ENCODE measurements at regions not wholly inside any gene's neighbourhood (a gene's known extent, or its start where the extent isn't known, plus 50 kb on each side); places are given as distances from the start of the nearest gene placed in this dataset.

DNA sequence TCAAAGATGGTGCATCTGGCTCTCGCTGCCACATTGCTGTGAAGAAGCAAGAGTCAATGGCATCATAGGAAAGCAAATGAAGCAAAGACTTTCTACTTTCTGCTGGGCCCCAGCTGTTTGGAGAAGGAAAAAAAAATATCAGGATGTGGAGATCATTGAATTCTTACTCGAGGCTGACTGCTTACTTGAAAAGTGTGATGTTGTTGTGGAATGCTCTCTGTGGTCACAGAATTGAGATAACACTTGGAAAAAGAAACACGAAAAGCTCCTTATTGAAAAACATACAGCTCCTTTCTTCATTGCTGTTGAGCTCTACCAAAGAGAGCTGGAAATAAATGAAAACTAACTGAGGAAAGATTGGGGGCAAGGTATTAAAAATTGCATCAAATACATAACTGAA, 157.4 kb upstream of the TBX20 start:
- H3K4me3 ChIP-seq (replicated peaks; ENCODE audit: low read depth, low read length), result no peak overlapping the region
- no peak for TF ChIP-seq CTCF (IDR thresholded peaks at IDR 0.05; ENCODE audit: low read length, missing control alignments)
- peak; percentile 36 for DNase-seq (ENCODE audit: low read depth)

GRCh38 chr7:35405461-35405860, 151.6 kb upstream of the TBX20 start:
- DNase-seq (ENCODE audit: low read depth), result peak; percentile 10
- H3K4me3 ChIP-seq (replicated peaks; ENCODE audit: low read depth, low read length), result no peak overlapping the region
- TF ChIP-seq CTCF (IDR thresholded peaks at IDR 0.05; ENCODE audit: low read length, missing control alignments), result no peak

- no peak overlapping the region for H3K4me3 ChIP-seq (replicated peaks; ENCODE audit: low read depth, low read length)
- DNase-seq (ENCODE audit: low read depth), result no peak
- no peak for TF ChIP-seq CTCF (IDR thresholded peaks at IDR 0.05; ENCODE audit: low read length, missing control alignments)
These were observed 147.4 kb upstream of the TBX20 start for GRCh38 chr7:35401217-35401879.

DNA sequence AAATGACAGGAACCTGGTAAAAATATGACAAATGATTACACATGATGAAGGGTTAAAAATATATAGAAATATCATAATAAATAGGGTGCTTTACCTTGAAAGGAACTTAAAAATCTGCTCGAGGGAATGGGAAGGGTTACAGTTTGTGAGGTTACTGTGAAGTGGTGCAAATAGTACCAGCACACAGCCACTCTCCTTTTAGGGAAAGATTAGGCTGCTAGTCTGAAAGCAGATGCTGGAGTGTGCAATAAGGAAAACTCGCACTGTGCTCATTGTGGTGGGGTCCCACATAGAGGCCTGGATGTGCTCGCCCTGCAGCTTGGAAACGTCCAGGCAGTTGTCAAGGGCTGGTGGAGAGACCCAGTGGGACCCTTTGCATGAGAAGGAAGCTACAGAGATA, 145.9 kb upstream of the TBX20 start:
- DNase-seq (ENCODE audit: low read depth), result no peak
- no peak for TF ChIP-seq CTCF (IDR thresholded peaks at IDR 0.05; ENCODE audit: low read length, missing control alignments)
- no peak overlapping the region for H3K4me3 ChIP-seq (replicated peaks; ENCODE audit: low read depth, low read length)

DNA sequence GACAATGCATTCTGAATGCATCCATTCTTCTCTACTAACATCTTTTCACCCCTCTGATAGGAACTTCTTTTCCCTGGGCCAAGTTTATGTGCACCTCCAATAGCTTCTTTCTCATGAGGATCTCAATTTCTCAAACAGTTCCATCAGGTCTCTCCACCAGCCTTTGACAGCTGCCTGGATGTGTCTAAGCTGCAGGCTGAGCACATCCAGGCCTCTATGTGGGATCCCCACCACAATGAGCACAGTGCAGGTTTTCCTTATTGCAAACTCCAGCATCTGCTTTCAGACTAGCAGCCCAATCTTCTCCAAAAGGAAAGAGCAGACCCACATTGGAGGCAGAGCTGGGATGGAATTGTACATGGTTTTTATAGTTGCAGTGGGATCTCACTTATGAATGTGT, 145.3 kb upstream of the TBX20 start:
- no peak for TF ChIP-seq CTCF (IDR thresholded peaks at IDR 0.05; ENCODE audit: low read length, missing control alignments)
- H3K4me3 ChIP-seq (replicated peaks; ENCODE audit: low read depth, low read length), result no peak overlapping the region
- no peak for DNase-seq (ENCODE audit: low read depth)

DNA sequence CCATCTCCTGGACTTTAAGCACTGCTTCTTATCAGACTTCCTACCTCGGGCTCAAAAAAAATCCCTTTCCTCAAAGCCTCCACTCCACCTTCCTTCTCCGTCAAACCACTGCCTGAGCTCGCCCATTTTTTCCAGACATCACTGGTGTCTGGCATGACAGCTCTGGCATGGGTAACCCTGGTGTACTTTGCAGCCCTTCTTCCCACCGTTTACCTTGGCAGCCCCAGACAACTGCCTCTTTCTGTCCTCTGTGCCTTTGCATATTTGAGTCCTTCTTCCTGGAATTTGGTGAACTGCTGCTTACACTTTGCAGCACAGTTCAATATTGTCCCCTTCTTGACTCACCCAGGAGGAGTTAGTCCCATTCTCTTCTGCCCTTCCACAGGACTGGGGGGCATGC, 144.6 kb upstream of the TBX20 start:
- no peak for DNase-seq (ENCODE audit: low read depth)
- no peak for TF ChIP-seq CTCF (IDR thresholded peaks at IDR 0.05; ENCODE audit: low read length, missing control alignments)

DNA sequence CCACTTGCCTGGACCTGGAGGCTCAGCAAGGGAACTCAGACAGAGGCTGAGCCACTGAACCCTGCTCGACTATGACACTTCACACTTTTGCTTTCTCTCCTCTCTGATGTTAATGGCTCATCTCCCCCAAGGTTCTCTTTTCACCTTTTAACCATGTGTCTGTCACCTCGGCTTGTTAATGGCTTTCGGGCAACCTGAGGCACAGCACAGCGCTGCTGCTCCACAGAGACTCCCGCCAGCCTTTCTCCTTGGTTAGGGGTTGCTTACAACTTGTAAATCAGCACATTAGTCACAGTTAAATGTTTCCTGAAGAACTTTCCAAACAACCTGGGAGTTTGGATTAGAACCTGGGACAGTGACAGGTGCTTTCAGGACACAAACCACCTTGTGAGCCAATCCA, 136.2 kb upstream of the TBX20 start:
- H3K4me3 ChIP-seq (replicated peaks; ENCODE audit: low read depth, low read length), result no peak overlapping the region
- no peak for TF ChIP-seq CTCF (IDR thresholded peaks at IDR 0.05; ENCODE audit: low read length, missing control alignments)
- no peak for DNase-seq (ENCODE audit: low read depth)

More for the DNA sequence above, 144.6 kb upstream of the TBX20 start:
- no peak overlapping the region for H3K4me3 ChIP-seq (replicated peaks; ENCODE audit: low read depth, low read length)
